GM19240 (cell line): ENCODE measurements at regions not wholly inside any gene's neighbourhood (a gene's known extent, or its start where the extent isn't known, plus 50 kb on each side); places are given as distances from the start of the nearest gene placed in this dataset.

ENCODE experiments used
- DNase-seq: peaks from one replicate; pipeline ENCODE4 v3.0.0; 2011; ENCODE audit warnings: low spot score; ENCODE audit not compliant: insufficient read length

GRCh38 chr13:107124129-107124718, 556.3 kb upstream of the ARGLU1 start:
- DNase-seq, result no peak

- DNase-seq, result no peak
Observed at GRCh38 chr13:107121793-107122192, 553.9 kb upstream of the ARGLU1 start.

DNA sequence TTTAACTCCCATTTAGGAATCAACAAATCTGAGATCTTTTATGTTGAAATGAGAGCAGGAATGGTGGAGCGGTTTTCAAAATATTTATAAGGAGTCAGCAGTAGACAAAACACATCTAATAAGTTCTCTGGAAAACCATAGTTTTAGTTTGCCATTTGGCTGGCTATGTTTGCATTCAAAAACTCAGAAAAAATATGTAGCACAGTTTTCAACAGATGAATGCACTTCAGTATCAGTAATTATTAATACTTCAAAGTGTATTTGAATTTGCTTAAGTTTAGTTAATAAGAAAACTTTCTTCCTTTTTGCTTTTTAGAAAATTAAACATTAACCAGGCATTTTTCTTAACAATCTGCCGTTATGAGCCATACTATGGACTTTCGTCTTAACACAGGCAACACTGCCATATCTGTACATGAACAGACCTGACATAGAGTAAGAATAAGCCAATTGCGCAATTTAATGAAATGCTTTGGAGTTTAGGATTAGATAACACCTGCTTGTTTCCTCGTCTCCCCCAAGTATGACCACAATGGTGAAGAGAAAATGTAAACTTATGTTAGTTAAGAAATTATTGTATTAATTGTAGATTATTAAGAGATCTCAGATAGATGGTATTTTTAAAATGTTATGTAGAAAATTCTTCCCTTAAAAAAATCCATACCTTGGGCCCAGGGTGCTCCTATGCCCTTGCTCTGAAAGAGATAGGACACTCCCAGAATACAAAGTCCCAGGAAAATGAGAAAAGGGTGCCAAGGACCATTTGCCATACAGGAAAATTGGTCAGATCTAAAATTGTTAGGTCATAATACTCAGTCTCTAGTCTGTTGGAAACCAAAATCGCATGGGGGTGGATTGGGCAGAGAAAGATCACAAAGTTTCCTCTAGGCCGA, 552.3 kb upstream of the ARGLU1 start:
- no peak for DNase-seq

GRCh38 chr13:107118506-107118905, 550.6 kb upstream of the ARGLU1 start:
- DNase-seq, result no peak

DNA sequence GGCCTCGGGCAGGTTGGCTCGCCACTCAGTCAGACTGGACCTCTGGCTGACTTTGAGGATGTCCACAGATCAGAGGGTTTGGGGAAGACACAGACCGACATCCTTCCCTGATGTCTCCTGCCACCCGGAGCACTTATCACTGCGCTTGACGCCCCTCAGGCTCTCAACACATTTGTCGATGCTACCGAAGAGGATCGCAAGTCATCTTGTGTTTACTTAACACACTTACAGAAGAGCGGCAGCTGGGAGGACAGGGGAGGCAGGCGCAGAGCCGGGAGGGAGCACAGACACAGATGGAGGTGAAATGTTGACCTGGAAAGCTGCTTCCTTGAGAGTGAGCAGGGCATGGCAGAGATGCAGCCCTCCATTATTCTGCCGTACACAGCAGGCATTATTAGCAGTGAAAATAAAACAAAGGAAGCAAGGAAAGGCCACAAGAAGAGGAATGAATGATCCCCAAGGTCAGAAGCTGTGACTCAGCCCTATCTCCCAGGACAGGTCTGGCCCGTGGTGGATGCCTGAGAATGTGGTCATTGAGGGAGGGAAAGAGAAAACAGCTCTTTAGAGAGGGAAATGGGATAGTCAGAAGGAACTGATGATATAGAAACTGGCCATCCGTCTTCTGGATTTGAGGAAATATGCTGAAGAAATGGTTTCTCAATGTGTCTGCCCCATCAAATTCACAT, 549.5 kb upstream of the ARGLU1 start:
- DNase-seq, result no peak

GRCh38 chr13:107113387-107113786, 545.5 kb upstream of the ARGLU1 start:
- no peak for DNase-seq

DNA sequence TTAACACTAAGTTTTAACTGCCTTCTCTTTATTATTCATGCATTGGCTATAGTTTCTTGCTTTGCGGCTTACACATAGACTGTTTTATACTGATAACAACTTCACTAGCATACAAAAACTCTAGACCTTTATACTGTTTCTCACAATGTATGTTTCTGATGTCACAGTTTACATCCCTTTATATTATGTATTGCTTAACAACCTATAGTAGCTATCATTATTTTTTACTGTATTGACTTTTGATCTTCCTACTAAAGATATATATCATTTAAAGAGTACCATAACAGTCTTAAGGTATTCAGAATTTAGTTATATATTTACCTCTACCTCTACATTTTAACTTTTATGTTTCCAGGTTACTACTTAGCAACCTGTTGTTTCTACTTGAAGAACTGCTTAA, 543.3 kb upstream of the ARGLU1 start:
- no peak for DNase-seq

GRCh38 chr13:107104631-107105030, 536.7 kb upstream of the ARGLU1 start:
- DNase-seq, result no peak

GRCh38 chr13:107102676-107103075, 534.7 kb upstream of the ARGLU1 start:
- no peak for DNase-seq

DNA sequence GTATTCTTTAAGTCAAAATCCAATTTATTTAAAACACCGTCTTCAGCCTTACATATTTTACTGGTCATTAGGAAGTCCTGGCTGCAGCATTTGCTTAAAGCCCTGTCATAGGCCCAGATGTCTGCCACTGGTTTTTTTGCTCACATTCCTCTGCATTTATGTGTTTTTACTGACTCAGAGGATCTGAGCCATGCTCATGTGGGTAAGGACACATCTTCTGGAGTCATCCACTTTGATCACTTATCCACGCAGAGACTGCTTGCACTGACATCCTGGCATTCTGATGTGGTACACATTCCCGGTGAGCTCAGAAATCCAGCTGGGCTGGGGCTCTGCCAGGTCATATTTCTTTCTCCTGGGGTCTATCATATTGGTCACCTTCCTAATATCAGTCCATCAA, 531.7 kb upstream of the ARGLU1 start:
- no peak for DNase-seq

GRCh38 chr13:107097916-107098315, 530.0 kb upstream of the ARGLU1 start:
- DNase-seq, result no peak

GRCh38 chr13:107095876-107096275, 527.9 kb upstream of the ARGLU1 start:
- DNase-seq, result no peak

- DNase-seq, result no peak
Observed at GRCh38 chr13:107091861-107092260, 523.9 kb upstream of the ARGLU1 start.

DNA sequence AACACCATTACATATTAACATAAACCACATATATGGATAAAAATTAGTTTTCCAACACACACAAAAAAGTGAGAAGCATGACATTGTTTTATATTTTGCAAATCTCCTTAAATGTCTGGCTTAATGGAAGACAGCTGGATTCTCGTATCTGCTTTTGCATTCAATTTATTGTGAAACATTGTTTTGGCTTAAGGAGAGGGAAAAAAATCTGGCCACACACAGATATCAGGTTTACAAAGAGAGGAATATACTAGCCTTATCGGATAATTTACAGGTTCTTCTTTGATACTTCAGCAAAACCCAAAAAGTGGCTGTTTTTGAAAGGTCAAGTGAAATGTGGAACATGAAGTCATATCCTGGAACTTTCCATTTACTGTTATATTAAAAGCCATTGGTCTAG, 523.5 kb upstream of the ARGLU1 start:
- DNase-seq, result no peak

DNA sequence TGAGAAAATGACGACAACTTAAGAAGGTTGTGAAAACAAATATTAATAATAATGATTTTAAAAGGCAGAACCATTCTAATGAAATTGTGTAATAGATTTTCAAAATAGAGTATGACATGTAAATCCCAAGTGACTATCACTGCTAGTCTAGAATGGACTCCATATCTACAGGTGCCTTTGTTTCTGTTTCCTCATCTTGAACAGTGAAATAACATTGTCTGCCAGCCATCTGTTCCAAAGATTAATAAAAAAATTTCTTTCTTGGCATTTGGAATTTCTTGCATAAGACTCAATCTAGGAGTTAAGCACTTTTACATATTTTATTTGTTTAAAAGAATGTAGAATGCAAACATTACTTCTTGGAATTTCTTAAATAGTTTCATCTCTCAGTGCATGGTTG, 520.1 kb upstream of the ARGLU1 start:
- no peak for DNase-seq

DNA sequence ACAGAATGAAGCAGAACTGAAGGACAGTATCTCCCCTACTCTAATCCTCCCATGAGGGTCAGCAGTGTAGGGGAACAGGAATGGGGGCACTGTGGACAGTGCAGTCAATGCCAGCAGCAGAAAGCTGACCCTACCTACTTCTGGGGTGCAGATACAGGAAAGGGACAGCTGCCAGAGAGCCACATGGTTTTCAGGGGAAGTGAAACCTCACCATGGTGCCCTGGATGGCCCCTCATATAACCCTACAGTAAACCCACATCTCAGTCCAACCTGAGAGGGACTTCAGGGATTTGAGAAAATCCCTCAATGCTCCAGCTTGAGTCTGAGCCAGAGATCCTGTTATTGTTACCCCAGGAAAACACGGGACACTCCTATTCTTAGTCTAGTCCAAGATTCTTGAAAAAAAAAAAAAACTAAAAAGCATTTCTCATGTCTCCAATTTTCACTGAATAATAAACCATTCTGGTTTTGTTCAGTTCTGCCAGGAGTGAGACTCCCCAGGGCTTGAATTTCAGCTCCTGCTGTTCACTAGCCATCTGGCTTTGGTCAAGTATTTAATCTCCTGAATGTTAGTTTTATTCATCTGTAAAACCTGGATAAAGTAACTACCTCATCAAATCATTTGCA, 511.6 kb upstream of the ARGLU1 start:
- no peak for DNase-seq

- DNase-seq, result no peak
Observed at GRCh38 chr13:107078229-107078765, 510.4 kb upstream of the ARGLU1 start.

DNA sequence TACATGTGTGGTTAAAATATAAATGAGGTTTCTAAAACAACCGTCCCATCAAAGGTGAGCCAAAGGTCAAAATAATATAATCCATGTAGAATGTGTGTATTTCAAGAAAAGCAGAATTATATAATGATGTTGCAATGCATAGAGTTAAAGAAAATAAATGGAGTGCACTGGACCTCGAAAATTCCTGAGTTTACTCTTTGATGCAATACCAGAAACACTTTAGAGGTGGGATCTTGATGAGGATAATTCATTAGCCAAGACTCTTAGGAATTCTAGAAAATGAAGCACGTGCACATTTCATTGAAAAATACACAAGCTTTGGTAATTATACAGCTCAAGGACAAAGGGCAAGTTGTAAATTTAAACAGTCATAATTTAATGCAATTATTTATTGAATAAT, 508.9 kb upstream of the ARGLU1 start:
- DNase-seq, result no peak

- DNase-seq, result no peak
Observed at GRCh38 chr13:107075576-107075975, 507.6 kb upstream of the ARGLU1 start.

DNA sequence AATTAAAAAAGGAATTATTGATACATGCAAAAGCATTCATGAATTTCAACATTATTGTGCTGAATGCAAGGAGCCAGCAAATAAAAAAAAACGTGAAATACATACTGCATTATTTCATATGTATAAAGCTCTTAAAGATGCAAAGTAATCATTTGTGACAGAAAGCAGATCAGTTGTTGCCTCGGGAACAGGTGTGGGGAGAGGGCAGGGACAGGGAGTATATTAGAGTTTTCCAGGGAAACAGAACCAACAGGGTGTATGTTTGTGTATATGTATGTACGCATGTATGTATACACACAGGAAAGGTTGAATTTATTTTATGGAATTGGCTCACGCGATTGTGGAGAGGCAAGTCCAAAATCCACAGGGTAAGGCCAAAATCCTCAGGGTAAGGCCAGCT, 502.9 kb upstream of the ARGLU1 start:
- DNase-seq, result no peak

DNA sequence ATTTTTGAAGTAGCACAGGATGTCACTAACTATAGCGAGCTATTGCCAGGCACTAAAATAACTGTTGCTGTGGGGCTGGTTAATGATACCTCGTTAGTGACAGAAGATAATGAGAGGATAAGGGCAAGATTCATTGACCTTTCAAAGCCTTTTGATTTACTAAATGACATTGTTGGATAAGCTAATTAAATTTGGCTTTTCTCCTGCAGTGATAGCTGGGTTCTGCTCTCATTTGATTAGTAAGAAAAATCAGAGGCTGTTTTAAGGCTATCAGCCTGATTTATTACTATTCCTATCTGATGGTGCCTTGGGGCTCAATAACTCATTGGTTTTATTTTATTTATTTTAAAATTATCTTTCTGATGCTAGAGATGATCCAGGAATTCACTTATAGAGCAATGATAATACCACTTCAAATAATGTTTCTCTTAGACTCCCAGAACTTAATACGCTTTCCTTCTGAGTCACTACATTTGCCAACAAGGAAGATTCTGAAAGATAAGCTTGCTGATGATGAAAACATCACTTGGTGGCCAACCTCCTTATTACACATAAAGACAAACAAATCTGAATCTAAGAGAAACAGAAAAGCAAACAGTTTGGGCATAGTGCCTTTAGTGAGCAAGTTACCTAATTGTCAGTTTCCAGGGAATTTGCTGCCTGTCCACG, 501.3 kb upstream of the ARGLU1 start:
- no peak for DNase-seq
